Adipose tissue (tissue), 3 donors: ENCODE measurements at regions not wholly inside any gene's neighbourhood (a gene's known extent, or its start where the extent isn't known, plus 50 kb on each side); places are given as distances from the start of the nearest gene placed in this dataset.

Source experiments
- H3K27ac ChIP-seq: one replicate; pipeline ENCODE4 v1.5.1; 2013; ENCODE audit warnings: low read depth, low read length
- WGBS, 3 donors: extraction: QIAGEN DNeasy Blood & Tissue Kit; methylation state at CpG; one replicate each; pipeline ENCODE4 v1.1.7; 2013; 5-methylcytosine and 5-hydroxymethylcytosine counted together
- donor health status: healthy with polysubstance abuse.
- donor health status: Bipolar disorder and iron deficiency.
- donor health status: healthy.

DNA sequence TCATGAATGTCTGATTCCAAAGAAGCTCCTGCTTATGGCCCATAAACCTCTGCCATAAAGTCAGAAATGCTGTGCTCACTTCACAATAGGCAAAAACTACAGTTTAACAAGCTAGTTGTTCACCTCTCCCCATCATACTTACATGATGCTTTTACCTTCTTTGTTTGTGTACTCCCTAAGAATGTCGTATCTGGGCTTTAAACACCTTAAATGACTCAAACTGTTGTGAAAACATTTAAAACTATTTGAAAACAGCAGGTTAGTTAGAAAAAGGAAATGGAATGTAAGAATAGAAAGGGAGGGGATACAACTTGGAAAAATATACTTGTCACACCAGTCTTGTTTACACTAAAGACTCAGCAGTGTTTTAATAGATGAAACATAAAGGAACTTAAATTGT, 128.2 kb upstream of the AGR3 start:
- no peak overlapping the region for H3K27ac ChIP-seq
- 74 to 80% (median 76%) methylated on average over 1 of the region's 1 CpG for WGBS, 3 donors

DNA sequence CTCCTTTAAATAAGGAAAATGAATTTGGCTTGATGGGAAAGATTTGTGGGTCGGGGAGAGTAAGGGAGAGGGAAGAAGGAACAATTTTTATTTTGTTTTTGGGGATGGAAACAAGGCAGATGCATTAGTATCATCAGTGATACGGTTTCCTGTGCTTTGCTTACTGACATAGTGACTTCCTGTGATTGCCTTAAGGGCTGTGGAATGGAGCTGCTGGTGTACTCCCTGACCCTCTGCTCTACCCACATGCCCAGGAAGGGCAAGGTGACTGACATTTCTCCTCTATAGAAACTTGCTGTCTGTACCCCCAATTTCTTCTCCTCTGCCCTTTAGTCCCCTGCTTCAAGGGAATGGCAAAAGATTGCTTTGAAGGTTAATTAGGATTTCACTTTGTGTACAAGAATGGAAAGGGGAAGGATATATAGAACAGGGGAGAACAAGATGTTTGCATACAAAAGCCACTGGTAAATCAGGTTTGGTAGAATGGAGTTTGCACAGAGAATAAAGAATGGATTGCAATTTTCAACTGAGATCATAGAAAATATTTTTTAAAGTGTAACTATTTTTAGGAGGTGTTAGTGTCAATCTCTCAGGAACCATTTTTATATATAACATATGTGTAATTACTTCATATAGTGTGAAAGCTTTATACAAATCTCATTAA, 129.0 kb upstream of the AGR3 start:
- no peak overlapping the region for H3K27ac ChIP-seq
- 60 to 79% (median 68%) methylated on average over 2 of the region's 2 CpGs for WGBS, 3 donors

- 80 to 96% (median 88%) methylated on average over 3 of the region's 3 CpGs for WGBS, 3 donors
- H3K27ac ChIP-seq, result no peak overlapping the region
These were observed 131.4 kb upstream of the AGR3 start for GRCh38 chr7:17013204-17013603.

DNA sequence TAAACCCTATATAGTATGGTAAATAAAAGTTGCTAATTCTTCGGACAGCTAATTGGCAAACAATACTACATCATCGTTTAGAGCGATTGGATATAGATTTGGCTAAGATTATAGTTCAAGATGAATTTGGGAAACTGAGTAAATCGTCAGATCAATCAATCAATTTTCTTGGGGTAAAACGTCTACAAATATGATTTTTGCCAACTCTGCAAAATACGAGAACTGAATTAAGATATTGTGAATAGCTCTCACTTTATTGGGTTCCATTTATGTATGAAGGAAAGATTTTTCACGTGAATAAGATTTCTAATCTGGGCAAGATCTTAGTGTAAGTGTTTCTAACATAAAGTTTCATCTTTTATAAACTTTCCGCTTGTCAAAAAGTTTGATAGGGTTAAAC, 132.9 kb upstream of the AGR3 start:
- H3K27ac ChIP-seq, result no peak overlapping the region
- 89 to 96% (median 95%) methylated on average over 8 of the region's 8 CpGs for WGBS, 3 donors

- no peak overlapping the region for H3K27ac ChIP-seq
- WGBS, 3 donors, result 49 to 69% (median 51%) methylated on average over 4 of the region's 4 CpGs
These were observed 133.8 kb upstream of the AGR3 start for GRCh38 chr7:17015598-17016031.

GRCh38 chr7:17016402-17017010, 134.7 kb upstream of the AGR3 start:
- H3K27ac ChIP-seq, result no peak overlapping the region
- 83 to 98% (median 94%) methylated on average over 2 of the region's 2 CpGs for whole genome bisulfite sequencing, 3 donors

DNA sequence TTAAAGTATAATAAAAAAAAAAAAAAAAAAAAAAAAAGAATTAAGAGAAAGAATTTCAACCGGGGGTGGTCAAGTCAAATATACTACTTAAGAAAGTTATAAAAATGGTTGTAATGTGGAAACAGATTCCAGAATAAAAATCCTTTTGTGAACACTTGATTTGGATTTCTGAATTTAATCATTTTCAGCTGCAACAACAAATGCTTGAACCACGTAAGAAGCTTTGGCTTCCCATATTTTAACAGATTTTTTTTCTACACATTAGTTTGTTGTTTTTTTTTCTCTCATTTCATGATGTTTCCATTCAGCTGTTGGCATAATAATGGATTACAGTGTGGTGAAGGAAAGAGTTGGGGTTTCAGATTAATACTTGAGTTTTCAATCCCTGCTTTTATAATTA, 137.3 kb upstream of the AGR3 start:
- no peak overlapping the region for H3K27ac ChIP-seq
- WGBS, 3 donors, result 88 to 96% (median 92%) methylated on average over 2 of the region's 2 CpGs

DNA sequence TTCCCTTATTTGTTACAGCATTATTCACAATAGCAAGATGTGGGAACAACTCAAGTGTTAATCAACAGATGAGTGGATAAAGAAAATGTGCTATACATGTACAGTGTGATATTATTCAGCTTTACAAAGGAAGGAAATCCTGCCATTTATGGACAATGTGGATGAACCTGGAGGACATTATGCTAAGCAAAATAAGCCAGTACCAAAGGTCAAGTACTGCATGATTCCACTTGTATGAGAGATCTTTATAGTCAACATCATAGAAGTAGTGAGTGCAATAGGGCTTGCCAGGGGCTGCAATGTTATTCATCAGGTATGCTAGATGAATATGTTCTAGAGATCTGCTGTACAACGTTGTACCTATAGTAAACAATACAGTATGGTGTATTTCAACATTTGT, 138.5 kb upstream of the AGR3 start:
- H3K27ac ChIP-seq, result no peak overlapping the region
- 43 to 68% (median 60%) methylated on average over 1 of the region's 1 CpG for WGBS, 3 donors

DNA sequence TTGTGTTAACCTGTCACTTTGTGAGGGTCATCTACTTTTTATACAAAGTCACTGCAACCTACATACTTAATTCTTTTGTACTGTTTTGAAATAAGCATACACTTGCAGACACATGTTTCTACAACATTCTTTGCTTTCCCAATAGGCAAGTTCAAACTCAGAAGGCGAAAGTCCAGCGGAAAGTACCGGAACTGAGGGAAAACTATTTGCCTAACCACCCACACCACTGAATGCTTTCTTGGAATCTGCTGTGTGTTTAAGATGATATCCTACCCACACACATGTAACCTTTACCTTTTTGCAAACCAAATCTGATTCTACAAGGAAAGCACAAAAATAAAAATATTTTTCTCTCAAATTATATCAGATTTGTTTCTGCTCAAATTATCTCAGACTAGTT, 139.4 kb upstream of the AGR3 start:
- WGBS, 3 donors, result 47 to 72% (median 71%) methylated on average over 3 of the region's 3 CpGs
- no peak overlapping the region for H3K27ac ChIP-seq

GRCh38 chr7:17022920-17023319, 141.1 kb upstream of the AGR3 start:
- H3K27ac ChIP-seq, result no peak overlapping the region
- 87 to 92% (median 89%) methylated on average over 3 of the region's 3 CpGs for WGBS, 3 donors

GRCh38 chr7:17026269-17026668, 144.5 kb upstream of the AGR3 start:
- H3K27ac ChIP-seq, result no peak overlapping the region
- WGBS, 3 donors, result 91% methylated on average over 3 of the region's 3 CpGs

DNA sequence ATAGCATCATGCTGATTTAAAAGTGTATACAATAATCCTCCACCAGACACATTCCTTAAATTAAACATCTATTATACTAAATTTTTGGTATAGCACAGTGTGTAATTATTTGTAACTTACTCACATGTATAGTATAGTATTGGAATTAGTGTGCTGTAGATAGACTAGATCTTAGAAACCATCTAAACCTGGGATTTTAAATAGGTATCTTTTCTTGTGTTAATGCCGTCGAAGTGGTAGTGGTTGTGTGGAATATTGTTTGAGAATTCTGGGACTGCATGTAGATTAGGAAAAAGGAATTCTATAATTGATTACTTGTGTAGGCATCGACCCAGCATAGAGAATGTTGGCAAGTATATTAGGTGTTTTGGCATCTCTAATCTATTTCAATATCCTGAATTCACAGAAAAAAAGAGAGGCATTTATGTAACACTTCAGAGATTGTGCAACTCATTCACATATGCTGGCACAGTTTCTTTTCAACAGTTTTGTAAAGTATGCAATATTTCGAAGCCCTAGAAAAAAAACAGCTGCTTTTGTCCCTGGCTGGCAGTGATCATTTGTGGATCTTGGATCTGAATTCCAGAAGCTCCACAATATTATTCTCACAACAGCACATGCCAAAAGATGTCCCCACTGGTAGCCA, 145.5 kb upstream of the AGR3 start:
- H3K27ac ChIP-seq, result no peak overlapping the region
- 57 to 62% (median 61%) methylated on average over 4 of the region's 4 CpGs for WGBS, 3 donors

DNA sequence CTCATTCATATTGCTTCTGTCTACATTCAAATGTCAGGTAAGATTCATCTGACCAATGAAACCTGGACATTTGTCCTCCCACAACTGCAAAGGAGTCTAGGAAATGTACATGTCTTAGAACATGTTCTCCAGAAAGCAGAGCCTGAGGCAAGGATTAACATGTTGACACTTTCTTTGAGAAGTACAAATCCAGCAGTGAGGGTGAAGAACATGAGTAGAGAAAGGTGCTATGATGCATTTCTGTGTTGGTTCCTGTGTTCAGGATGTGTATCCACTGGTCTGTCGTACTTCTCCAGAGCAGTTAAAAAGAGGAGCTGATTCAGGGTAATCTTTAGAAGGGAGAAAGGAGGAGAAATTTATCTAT, 146.0 kb upstream of the AGR3 start:
- 76 to 92% (median 91%) methylated on average over 1 of the region's 1 CpG for WGBS, 3 donors
- H3K27ac ChIP-seq, result no peak overlapping the region

DNA sequence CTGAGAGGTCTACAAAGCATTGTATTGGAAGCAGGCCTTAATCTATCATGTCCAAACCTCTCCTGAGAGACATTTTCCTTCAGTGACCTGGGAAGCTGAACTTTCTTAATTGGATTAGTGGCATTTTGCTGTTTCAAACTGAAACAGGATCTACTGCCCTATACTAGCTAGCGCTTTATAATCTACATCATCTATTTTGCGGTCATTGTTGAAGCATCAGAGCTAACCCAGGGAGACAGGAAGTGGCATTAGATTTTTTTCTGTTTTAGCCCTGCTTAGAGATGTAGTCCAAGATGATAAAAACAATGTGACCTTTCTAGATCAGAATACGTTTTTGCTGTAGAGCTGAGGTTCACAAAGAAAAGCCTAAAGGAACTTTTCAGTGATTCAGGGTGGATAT, 147.4 kb upstream of the AGR3 start:
- 84 to 91% (median 86%) methylated on average over 3 of the region's 3 CpGs for WGBS, 3 donors
- no peak overlapping the region for H3K27ac ChIP-seq

- WGBS, 3 donors, result 30 to 48% (median 36%) methylated on average over 2 of the region's 2 CpGs
These were observed 148.8 kb upstream of the AGR3 start for GRCh38 chr7:17030559-17030958.

GRCh38 chr7:17031906-17032551, 150.2 kb upstream of the AGR3 start:
- 91 to 100% (median 94%) methylated on average over 1 of the region's 1 CpG for WGBS, 3 donors
- no peak overlapping the region for H3K27ac ChIP-seq

More at GRCh38 chr7:17030559-17030958, 148.8 kb upstream of the AGR3 start:
- H3K27ac ChIP-seq, result no peak overlapping the region

- H3K27ac ChIP-seq, result no peak overlapping the region
- WGBS, 3 donors, result 83 to 92% (median 90%) methylated on average over 4 of the region's 4 CpGs
These were observed 151.5 kb upstream of the AGR3 start for GRCh38 chr7:17033245-17033644.

- no peak overlapping the region for H3K27ac ChIP-seq
- 74 to 92% (median 90%) methylated on average over 2 of the region's 2 CpGs for WGBS, 3 donors
These were observed 154.8 kb upstream of the AGR3 start for GRCh38 chr7:17036584-17036983.

- 92 to 97% (median 96%) methylated on average over 3 of the region's 3 CpGs for WGBS, 3 donors
- H3K27ac ChIP-seq, result no peak overlapping the region
These were observed 155.6 kb upstream of the AGR3 start for GRCh38 chr7:17037356-17037755.
